Stimulated activated CD8-positive, alpha-beta memory T cell treated with anti-CD3 and anti-CD28 coated beads, Interleukin-12 subunit alpha, Interleukin-12 subunit beta, amount 100 ng/mL, for 4 hours (primary cell): ENCODE measurements at regions not wholly inside any gene's neighbourhood (a gene's known extent, or its start where the extent isn't known, plus 50 kb on each side); places are given as distances from the start of the nearest gene placed in this dataset.

Experiments used
- DNase-seq: peaks from one replicate; pipeline ENCODE4 v3.0.0-alpha.2; 2020; ENCODE audit warnings: low read depth

- no peak for DNase-seq
Observed at GRCh38 chr5:156274453-156274852, 52.5 kb upstream of the SGCD start.
